ENCODE measurements at regions not wholly inside any gene's neighbourhood (a gene's known extent, or its start where the extent isn't known, plus 50 kb on each side); places are given as distances from the start of the nearest gene placed in this dataset.

GRCh38 chr15:85986116-85986515 is 93.6 kb upstream of the AGBL1 start:
- no peak for TF ChIP-seq GATA3 (IDR thresholded peaks at IDR 0.05; ENCODE audit: low read depth, low read length)
- TF ChIP-seq GATA2 (IDR thresholded peaks at IDR 0.05; ENCODE audit: low read depth, low read length), result no peak

All from SH-SY5Y (cell line).